ENCODE measurements at regions not wholly inside any gene's neighbourhood (a gene's known extent, or its start where the extent isn't known, plus 50 kb on each side); places are given as distances from the start of the nearest gene placed in this dataset.

DNA sequence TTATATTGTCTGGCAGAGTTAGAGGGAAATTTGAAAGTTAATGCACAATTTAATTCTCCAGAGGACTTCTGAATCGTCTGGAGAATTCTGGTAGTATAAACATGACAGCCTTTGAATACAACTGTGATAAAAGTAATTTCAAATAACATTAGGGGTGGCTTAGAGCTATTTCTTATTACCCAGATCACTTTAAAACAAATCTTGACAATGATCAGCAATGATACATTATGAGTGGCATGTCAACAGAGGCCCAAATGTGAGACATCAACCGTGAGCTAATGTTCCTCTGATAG lies 259.1 kb downstream of the HACE1 start:
- TF ChIP-seq, protein P1, sequence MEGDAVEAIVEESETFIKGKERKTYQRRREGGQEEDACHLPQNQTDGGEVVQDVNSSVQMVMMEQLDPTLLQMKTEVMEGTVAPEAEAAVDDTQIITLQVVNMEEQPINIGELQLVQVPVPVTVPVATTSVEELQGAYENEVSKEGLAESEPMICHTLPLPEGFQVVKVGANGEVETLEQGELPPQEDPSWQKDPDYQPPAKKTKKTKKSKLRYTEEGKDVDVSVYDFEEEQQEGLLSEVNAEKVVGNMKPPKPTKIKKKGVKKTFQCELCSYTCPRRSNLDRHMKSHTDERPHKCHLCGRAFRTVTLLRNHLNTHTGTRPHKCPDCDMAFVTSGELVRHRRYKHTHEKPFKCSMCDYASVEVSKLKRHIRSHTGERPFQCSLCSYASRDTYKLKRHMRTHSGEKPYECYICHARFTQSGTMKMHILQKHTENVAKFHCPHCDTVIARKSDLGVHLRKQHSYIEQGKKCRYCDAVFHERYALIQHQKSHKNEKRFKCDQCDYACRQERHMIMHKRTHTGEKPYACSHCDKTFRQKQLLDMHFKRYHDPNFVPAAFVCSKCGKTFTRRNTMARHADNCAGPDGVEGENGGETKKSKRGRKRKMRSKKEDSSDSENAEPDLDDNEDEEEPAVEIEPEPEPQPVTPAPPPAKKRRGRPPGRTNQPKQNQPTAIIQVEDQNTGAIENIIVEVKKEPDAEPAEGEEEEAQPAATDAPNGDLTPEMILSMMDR (conservative IDR thresholded peaks at IDR 0.05; ENCODE audit: low read depth, low read length), result no peak
- TF ChIP-seq EZH2 (IDR thresholded peaks at IDR 0.05; ENCODE audit: low read length, unreplicated experiment), result no peak

All from PC-3 (cell line).